GM20431 (cell line): ENCODE measurements at regions not wholly inside any gene's neighbourhood (a gene's known extent, or its start where the extent isn't known, plus 50 kb on each side); places are given as distances from the start of the nearest gene placed in this dataset.
"Not testable (repeated sequence)": the region's sequence is repeated elsewhere in the genome, so short reads cannot be mapped to it uniquely, and the experiment has no call there.

Experiments used
- in situ Hi-C: fragments of 300-500 bp; cut with MseI, MboI; formaldehyde crosslinking; loops from one replicate; pipeline ENCODE4 v1.15.0; 2020; ENCODE audit warnings: low sequenced_read_pairs; ENCODE audit not compliant: unreplicated experiment

DNA sequence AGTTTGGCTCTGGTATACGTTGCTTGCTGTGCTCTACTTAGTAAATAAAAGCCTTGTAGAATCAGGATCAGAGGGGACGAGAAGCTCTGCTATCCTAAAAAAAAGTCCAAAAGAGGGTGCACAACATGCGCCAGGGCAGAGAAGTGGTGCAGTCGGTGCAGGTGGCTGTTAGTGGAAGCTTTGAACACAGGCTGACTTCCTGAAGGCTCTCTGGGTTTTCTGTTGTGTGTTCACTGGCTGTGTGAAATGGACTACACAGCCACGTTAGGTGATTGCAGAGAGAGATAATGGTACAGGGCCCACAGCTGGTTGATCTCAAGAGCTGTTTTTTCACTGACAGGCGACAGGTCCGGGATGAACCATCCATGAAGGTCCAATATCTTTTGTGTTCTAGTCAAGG is 167.4 kb downstream of the TMEM167A start:
- in situ Hi-C loops: no loop called here

DNA sequence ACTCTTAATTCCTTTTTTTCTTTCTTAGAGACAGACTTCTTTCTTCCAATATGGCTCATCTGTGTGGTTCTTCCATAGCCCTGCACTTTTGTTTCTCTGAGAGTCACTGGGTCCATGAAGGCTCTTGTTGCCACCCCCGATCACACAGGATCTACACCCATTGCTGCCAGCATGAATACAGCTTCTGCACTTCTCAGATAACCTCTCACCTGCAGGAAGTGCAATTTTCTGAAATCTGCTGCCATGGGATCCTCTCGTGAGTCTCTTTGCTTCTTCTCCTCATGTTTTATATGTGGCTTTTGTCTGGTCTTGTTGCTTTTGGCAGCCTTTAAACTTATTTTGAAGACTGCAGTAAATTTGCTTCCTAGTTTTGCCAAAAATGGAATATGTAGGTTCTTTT is 171.2 kb downstream of the TMEM167A start:
- in situ Hi-C loops: no loop called here

DNA sequence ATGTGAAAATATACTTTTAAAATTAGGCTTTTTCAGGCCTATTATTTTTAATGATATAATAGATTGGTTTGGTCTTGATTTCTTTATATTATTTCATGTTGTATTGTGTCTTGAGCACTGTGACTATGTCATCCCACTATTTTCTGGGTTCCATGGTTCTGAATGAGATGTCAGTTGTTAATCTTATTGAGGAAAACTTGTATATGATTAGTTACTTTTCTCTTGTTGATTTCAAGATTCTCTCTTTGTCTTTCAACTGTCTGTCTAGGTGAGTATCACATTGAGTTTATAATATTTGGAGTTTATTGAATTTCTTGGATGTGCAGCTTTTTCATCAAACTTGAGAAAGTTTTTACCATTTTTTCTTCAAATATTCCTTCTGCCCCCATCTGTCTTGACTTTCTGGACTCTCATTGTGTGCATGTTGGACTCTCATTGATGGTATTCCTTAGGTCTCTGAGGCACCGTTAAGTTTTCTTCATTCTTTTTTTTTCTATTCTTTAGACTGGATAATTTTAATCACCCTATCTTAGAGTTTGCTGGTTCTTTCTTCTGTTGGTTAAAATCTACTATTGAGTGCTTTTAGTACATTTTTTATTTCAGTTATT is 175.8 kb downstream of the TMEM167A start:
- in situ Hi-C loops: no loop called here

DNA sequence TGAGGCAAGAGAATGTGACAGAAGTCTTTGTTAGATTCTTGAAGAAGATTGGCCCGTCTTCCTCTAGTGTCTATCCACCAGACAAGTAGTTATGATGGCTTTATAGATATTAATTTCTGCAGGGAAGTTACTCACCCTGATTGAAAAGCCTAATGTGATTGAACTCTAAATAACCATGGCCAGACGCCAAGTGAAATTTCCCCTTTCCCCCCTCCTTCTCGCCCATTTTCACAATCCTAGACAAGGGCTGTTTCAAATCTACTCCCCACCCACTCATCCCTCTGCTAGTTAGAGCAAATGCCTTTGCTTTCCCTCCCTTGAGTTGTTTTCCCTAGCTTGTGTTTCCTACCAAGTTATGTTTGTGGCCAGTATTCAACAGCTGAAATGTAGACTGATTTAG is 182.5 kb downstream of the TMEM167A start:
- in situ Hi-C loops: no loop called here

DNA sequence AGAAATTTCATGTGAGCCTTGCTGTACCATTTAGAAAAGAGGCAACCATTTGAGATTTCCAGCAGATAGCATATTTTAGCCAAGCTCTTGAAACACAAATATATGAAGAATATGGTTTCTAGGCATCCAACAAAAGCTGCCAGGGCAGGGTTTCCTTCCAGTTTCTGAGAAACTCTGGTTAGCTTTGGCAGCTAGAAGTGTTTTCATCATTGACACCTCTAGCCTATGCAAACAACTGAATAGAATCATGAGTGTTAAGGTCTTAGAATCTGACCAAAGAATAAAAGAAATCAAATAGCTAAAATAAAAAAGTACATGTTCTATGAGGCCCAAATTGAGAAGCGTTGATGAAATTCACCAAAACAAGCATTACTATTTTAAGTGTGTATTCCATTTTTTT is 188.1 kb downstream of the TMEM167A start:
- in situ Hi-C loops: no loop called here

DNA sequence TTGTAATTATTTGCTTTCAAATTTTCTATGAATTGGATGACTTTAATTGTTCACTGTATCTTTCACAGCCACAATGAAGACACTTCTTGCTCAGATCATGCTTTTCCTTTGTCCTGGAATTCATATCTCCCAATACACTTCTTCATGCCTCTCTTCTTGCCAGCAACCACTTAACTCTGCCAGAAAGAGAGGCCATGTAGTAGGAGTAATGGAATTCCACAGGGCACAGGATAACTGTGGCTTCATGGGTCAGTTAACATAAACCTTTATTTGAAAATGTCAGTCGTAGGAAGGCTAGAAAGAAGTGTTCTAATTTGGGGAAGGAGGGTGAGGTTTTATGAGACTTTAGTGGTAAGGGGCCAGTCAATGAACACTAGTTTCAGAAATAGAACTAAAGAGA is 190.3 kb downstream of the TMEM167A start:
- in situ Hi-C loops: no loop called here

DNA sequence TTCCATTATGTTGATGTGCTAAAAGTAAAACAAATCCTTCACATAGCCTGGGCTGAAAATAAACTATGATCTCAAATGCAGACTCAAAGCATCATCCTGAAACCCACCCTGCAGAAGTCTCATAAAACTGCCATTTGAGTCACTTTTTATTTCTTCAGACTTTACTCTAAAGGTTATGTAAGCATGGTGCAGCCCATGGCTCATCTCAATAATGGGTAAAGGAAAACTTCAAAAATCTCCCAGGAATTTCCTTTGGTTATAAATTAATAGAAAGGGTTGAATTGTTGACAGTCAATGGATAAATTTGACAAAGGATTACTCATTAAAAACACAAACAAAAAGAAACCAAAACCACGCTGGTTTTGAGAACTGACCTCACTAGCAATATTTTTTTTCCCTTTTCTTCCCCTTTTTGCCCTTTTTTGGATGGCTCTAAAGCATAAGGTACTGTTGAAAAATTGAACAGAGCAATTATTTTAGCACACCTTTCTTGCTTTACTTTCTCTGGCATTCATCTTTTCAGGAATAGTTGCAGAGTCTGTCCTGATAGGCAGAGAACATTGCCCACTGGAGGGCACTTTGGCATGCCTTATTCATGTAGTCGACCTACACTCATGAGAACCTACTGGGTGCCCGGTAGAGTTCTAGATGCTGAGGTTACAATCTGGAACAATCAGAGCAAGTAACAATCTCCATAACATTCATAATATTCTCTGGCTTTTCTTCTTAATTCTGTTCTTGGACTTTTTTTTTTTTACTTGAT is 191.4 kb downstream of the TMEM167A start:
- in situ Hi-C loops: no loop called here

DNA sequence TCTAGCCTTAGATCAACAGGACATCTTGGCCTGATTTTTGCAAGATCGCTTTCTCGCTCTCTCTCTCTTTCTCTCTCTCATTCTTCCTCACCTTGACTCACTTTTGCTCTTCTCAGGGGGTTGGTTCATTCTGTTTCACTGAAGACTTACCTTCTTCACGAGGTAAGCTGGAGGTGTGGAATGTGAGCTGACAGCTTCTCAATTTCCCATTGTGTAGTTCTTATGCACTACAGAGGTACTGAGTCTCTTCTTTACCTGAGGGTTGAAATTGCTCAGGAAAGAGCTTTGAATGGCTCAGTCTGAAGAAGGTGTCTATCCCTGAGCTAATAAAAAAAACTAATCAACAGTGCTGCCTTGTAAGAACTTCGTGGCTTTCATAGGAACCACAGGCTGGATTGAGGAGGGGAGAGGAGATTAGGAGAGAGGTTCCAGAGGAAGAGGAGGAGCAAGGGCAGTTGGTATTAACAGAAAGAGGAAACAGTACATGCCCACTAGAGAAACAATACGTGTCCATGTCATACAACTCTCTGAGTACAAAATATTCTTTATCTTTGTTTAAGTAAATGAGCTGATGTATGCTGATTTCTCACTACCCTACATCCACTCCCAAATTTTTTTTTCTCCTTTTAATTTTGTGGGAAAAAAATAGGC is 192.2 kb downstream of the TMEM167A start:
- in situ Hi-C loops: no loop called here

DNA sequence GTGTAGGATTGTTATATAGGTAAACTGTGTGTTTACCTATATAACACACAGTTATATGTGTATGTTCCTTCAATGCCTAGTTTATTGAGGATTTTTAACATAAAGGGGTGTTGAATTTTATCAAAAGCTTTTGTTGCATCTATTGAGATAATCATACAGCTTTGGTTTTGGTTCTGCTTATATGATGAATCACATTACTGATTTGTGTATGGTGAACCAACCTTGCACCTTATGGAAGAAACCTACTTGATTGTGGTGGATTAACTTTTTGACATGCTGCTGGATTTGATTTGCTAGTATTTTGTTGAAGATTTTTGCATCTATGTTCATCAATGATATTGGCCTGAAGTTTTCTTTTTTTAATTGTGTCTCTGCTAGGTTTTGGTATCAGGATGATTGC is 194.9 kb downstream of the TMEM167A start:
- in situ Hi-C loops: no loop called here

DNA sequence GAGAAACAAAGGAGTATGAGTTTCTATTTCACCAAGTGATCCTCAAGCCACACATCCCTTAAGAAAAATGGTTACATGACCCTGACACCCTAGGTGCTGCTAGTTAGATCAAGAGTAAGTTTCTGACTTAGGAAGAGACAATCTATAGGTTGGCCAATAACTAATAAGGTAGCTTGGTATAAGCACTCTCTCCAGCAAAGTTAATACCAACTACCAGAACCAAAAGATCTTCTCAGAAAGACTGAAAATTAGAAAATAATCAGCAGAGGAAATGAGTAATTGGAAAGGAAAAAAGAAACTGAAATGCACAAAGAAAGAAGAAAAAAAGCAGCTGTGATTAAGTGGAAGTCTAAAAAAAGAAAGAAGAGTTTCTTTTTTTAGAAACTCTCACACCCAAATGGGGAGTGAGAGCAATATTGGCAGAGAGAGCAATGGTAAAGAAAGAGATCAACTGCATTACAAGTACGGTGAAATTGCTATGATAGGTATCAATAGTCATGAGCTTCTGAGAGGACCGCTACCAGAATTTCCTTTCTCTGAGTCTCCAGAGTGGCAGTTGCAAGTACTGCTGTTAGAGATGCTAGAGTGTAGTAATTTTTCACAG is 195.5 kb downstream of the TMEM167A start:
- in situ Hi-C loops: no loop called here

DNA sequence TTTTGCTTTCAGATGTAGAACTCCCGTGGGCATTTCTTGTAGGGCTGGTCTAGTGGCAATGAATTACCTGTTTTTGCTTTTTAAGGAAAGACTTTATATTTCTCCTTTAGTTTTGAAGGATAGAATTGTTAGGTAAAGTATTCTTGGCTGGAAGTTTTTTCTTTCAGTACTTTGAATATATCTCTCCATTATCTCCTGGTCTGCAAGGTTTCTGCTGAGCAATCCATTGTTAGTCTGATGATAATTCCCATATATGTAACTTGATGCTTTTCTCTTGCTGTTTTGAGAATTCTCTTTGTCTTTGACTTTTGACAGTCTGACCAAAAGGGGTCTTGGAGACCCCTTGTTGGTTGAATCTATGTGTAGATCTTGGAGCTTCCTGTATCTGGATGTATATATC is 198.1 kb downstream of the TMEM167A start:
- in situ Hi-C loops: no loop called here

DNA sequence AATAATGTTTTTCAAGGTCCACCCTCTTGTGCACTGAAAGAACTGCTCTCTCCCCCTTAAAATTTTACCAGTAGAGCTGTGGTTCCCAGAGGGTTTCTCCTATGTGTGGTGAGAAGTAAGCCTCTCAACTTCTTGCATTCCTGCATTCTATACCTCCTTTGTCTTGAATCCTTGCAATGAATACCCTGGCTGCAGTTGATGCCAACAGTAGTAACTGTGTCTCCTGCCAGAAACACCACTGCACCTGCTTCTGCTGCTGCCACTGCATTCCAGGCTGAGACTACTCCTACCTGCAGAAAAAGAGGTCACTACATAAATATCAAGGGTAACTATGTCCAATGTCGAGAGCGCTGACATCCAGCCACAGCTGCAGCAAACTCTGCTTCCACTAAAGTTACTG is 203.7 kb downstream of the TMEM167A start:
- in situ Hi-C loops: no loop called here

DNA sequence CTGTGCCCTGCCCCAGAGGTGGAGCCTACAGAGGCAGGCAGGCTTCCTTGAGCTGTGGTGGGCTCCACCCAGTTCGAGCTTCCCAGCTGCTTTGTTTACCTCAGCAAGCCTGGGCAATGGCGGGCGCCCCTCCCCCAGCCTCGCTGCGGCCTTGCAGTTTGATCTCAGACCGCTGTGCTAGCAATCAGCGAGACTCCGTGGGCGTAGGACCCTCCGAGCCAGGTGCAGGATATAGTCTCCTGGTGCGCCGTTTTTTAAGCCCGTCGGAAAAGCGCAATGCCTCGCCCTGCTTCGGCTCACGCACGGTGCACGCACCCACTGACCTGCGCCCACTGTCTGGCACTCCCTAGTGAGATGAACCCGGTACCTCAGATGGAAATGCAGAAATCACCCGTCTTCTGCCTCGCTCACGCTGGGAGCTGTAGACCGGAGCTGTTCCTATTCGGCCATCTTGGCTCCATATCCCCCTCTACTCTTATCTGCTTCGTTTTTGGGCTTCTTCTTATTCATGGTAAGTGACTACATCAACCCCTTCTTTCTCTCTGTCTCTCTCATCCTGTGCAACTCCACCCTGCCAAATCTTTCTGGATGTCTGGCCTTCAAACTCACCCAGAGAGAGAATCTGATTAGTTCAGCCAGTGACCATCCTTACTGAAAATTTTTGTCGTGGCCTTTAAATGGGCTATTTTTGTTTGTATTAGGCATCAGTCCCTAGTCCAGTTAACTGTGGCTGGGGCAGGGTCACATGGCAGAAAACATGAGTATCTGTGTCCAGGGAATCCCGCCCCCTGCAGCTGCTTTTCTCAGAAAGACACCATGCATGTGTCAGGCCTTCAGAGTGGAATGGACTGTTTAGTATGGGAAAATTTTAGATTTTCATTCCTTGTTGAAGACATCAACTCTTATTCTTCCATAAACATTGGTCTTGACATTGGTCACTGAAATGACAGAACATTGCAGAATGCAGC is 204.6 kb downstream of the TMEM167A start:
- in situ Hi-C loops: not testable (repeated sequence)

DNA sequence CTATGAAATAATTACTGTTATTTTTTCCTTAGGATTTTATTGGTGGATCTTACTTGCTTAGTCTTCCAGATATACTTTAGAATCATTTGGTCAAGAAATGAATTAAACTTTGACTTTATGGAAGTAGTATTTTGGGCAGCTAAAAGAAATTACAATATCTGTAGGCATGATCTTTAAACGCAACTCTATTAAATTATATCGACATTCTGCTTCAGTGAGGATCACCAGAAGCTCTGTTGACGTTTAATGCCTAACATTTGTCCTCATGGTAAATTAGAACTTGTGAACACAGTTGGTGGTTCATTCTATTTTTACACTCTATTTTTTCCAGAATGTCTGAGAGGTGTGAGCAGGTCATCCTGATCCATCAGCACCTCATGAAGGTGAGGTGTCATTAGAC is 211.6 kb downstream of the TMEM167A start:
- in situ Hi-C loops: no loop called here

DNA sequence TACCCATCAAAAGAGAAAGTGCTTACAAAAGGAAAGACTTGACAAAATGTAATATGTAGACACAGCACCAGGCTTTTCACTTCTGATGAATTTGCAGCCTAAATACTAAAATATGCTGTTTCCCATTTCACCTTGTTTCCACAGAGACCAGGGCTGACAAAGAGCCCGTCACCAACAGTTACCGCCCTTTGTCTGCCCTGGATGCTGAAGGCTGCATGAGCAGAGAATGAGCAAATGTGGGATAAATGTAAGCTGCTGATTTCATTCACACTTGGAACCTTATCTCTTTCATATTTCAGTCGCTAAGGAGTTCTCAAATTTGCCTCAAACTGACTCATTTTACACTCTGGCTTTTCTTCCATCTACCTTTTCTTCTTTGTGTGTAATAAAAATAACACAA is 213.9 kb downstream of the TMEM167A start:
- in situ Hi-C loops: no loop called here

DNA sequence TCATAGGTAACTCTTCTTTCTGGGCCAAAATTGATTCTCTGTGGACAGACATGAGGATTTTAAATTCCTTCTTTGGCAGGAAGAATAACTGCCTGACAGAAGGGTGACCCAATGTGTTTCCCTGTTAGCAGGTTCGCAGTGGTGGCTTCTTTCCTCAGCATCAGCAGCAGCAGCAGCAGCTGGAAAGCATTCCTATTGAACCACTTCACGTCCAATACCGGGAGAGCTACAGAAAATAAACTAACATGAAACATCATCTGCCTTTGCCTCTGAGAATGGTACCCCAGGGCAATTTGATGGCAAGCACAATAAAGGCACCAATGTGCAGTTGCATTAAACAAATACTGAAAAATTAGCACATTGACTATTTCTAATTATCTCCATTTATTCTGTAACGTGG is 214.5 kb downstream of the TMEM167A start:
- in situ Hi-C loops: no loop called here

DNA sequence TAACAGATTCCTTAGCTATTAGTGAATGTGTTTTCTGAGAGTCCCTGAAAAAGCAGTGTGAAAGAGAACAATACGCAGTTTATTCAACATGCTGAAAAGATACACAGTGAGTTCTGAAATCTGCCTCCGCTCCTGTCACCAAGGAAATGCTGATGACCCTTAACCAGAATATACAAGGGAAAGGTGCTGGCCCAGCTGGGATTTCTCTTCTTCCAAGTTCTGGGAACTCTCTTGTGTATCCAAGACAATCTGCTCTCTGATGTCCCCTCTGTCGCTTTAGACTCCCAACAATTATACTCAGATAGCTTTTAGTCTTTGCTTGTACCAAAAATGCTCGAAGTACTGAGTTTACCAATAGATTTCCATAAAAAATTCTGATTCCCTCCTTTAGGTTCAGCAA is 214.9 kb downstream of the TMEM167A start:
- in situ Hi-C loops: no loop called here

DNA sequence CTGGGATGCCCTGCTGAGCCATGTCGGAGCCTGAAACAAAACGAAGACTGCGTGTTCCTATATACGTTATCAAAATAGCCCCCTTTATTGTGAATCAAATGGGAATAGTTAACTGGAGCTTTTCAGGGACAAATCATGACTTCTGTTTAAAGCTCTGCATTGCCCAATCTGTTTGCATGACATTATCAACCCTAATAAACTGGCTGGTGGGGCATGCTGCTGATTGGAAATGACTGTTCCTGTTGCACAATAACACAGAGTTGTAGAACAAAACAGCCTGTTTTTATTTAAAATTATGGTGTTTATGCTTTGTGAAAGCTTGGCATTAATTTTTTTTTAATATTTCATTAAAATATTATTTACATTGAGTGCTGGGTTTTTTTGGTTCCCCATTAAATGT is 215.5 kb downstream of the TMEM167A start:
- in situ Hi-C loops: no loop called here

DNA sequence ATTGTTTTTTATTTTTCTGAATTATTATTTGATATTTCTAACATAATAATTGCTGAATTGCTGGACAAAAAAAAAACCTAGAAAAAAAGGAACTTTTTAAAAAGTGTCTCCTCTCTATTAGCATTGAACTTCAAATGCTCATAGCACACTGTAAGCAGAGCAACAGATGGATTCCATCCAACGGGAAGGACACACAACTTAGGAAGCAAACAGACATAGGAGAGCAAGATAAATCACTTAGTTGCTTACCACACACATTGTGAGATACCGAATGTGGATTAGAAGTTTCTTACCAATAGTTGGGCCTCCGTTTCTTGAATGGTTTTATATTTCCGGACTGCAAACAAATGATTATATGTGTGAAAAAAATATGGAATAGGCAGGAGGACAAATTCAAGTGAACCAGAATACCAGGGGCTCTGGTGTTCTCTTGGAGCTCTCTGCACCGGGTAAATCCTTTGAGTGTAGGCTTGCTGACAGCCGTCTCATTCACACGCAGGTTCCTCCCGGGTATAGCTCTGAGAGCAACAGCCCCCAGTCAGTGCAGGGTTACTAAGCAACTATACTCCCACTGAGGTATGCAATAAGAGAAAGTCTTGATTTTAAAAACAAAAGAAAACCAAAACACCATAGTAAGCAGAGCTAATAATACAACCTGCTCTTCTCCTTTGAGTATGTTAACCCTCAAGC is 217.6 kb downstream of the TMEM167A start:
- in situ Hi-C loops: no loop called here
